Activated CD8-positive, alpha-beta T cell treated with anti-CD3 and anti-CD28 coated beads for 36 hours (primary cell): ENCODE measurements at regions not wholly inside any gene's neighbourhood (a gene's known extent, or its start where the extent isn't known, plus 50 kb on each side); places are given as distances from the start of the nearest gene placed in this dataset.

Experiments used
- ATAC-seq: fragments of 200-7000 bp; cut with Tn5 transposase; one replicate; pipeline ENCODE4 v1.10.0; 2021; ENCODE audit warnings: mild to moderate bottlenecking, moderate library complexity
- CTCF ChIA-PET: fragments of 350-600 bp; sonication (Branson Sonifier 250); formaldehyde crosslinking; loops from one replicate; lab custom pipeline; 2021; ENCODE audit warnings: antibody characterized with exemption; lab: Charles Lee
- POLR2A ChIA-PET: fragments of 350-600 bp; sonication (Branson Sonifier 250); formaldehyde crosslinking; loops from one replicate; lab custom pipeline; 2021; ENCODE audit warnings: antibody characterized with exemption; lab: Charles Lee
- DNase-seq: peaks from one replicate; pipeline ENCODE4 v3.0.0-alpha.2; 2020
- H3K27ac Mint-ChIP-seq: one replicate; pipeline ENCODE4 v1.8.0; 2021; ENCODE audit warnings: mild to moderate bottlenecking, mixed read lengths
- H3K27me3 Mint-ChIP-seq: one replicate; pipeline ENCODE4 v1.8.0; 2021; ENCODE audit warnings: mixed read lengths
- H3K36me3 Mint-ChIP-seq: one replicate; pipeline ENCODE4 v1.8.0; 2021; ENCODE audit warnings: low read depth, mixed read lengths
- H3K4me1 Mint-ChIP-seq: one replicate; pipeline ENCODE4 v1.8.0; 2021; ENCODE audit warnings: low read depth, mixed read lengths
- H3K4me3 Mint-ChIP-seq: one replicate; pipeline ENCODE4 v1.8.0; 2021; ENCODE audit warnings: mild to moderate bottlenecking, moderate library complexity, mixed read lengths
- H3K9me3 Mint-ChIP-seq: one replicate; pipeline ENCODE4 v1.8.0; 2021; ENCODE audit warnings: mixed read lengths
- CTCF ChIP-seq: fragments of 200-600 bp; IDR thresholded peaks from one replicate; pipeline ENCODE4 v1.8.0; 2022; ENCODE audit warnings: antibody characterized with exemption, mild to moderate bottlenecking
- intact Hi-C: fragments of 100-400 bp; cut with micrococcal nuclease; formaldehyde crosslinking; loops from one replicate; pipeline ENCODE4 v1.10.0; 2022

DNA sequence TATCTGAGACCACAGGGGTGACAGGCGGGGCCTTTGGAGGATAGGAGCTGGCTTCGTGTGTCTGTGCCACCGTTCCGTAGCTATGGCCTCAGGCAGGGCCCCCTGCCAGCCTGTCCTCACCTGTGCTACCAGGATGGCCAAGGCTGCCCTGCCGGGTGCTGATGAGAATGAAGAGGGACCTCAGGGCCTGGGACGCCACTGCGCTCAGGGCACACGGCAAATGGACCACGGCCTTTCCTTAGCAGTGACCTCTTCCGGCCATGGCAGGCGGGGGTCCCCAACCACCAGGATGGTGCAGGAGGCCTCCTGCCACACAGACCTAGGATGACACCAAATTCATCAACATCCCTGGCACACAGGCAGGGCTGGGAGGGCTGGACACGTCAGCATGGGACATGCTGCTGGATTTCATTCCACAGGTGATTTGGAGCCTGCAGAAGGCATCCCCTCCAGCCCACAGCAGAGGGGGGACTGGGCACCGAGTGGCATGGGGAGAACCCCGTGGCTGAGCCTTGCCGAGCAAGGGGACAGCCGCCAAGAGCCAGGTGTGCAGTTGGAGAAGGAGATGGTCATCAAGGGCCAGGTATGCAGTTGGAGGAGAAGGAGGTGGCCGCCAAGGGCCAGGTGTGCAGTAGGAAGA lies 1321.0 kb downstream of the BRD1 start:
- H3K9me3 Mint-ChIP-seq = no peaks in the 10 kb centered on the region
- POLR2A ChIA-PET = no interaction called here
- no peaks in the 10 kb centered on the region for H3K27me3 Mint-ChIP-seq
- DNase-seq (no peak), ATAC-seq (no peak)
- TF ChIP-seq CTCF = no peak
- H3K4me3 Mint-ChIP-seq = no peak overlapping the region
- intact Hi-C loops = no loop called here
- no peak overlapping the region for H3K27ac Mint-ChIP-seq
- no peaks in the 10 kb centered on the region for H3K4me1 Mint-ChIP-seq
- no peaks in the 10 kb centered on the region for H3K36me3 Mint-ChIP-seq
- CTCF ChIA-PET = no interaction called here

GRCh38 chr22:48505891-48506290 lies 1321.8 kb downstream of the BRD1 start:
- DNase-seq = no peak
- no peak overlapping the region for H3K4me3 Mint-ChIP-seq
- intact Hi-C loops = no loop called here
- ChIA-PET CTCF (no interaction called here), POLR2A (no interaction called here)
- no peak overlapping the region for H3K27ac Mint-ChIP-seq
- no peaks in the 10 kb centered on the region for H3K27me3 Mint-ChIP-seq
- H3K4me1 Mint-ChIP-seq = no peaks in the 10 kb centered on the region
- TF ChIP-seq CTCF = no peak
- H3K9me3 Mint-ChIP-seq = no peaks in the 10 kb centered on the region
- no peak for ATAC-seq
- no peaks in the 10 kb centered on the region for H3K36me3 Mint-ChIP-seq

- H3K4me3 Mint-ChIP-seq = no peak overlapping the region
- POLR2A ChIA-PET = interaction anchor here (0.6 kb wide), 1 partner anchor 20 kb away, joined by 3 read pairs; no protein-coding TSS in a partner anchor
- no peaks in the 10 kb centered on the region for H3K27me3 Mint-ChIP-seq
- intact Hi-C loops = no loop called here
- no peaks in the 10 kb centered on the region for H3K4me1 Mint-ChIP-seq
- no peaks in the 10 kb centered on the region for H3K9me3 Mint-ChIP-seq
- no peak for ATAC-seq
- H3K27ac Mint-ChIP-seq = no peak overlapping the region
- CTCF ChIA-PET = no interaction called here
- no peaks in the 10 kb centered on the region for H3K36me3 Mint-ChIP-seq
- no peak for DNase-seq
- TF ChIP-seq CTCF = no peak
These were observed 1323.0 kb downstream of the BRD1 start for GRCh38 chr22:48504519-48505140.

GRCh38 chr22:48503876-48504275 lies 1323.8 kb downstream of the BRD1 start:
- TF ChIP-seq CTCF = no peak
- CTCF ChIA-PET = no interaction called here

GRCh38 chr22:48503035-48503625 lies 1324.5 kb downstream of the BRD1 start:
- H3K4me3 Mint-ChIP-seq = no peak overlapping the region
- no peaks in the 10 kb centered on the region for H3K9me3 Mint-ChIP-seq
- CTCF ChIA-PET = no interaction called here
- no peaks in the 10 kb centered on the region for H3K4me1 Mint-ChIP-seq
- H3K36me3 Mint-ChIP-seq = no peaks in the 10 kb centered on the region
- DNase-seq = no peak
- POLR2A ChIA-PET = no interaction called here
- no peak overlapping the region for H3K27ac Mint-ChIP-seq
- intact Hi-C loops = no loop called here
- TF ChIP-seq CTCF = no peak
- no peaks in the 10 kb centered on the region for H3K27me3 Mint-ChIP-seq
- no peak for ATAC-seq

More at GRCh38 chr22:48503876-48504275, 1323.8 kb downstream of the BRD1 start:
- Mint-ChIP-seq H3K9me3 (no peaks in the 10 kb centered on the region), H3K4me1 (no peaks in the 10 kb centered on the region), H3K27ac (no peak overlapping the region), H3K4me3 (no peak overlapping the region), H3K27me3 (no peaks in the 10 kb centered on the region), H3K36me3 (no peaks in the 10 kb centered on the region)
- ATAC-seq = no peak
- no peak for DNase-seq
- intact Hi-C loops = no loop called here
- POLR2A ChIA-PET = no interaction called here
